Fibroblast of the aortic adventitia (primary cell): ENCODE measurements at regions not wholly inside any gene's neighbourhood (a gene's known extent, or its start where the extent isn't known, plus 50 kb on each side); places are given as distances from the start of the nearest gene placed in this dataset.

Experiments used
- DNase-seq: peaks from one replicate; pipeline ENCODE4 v3.0.0-alpha.2; 2010; ENCODE audit warnings: low read depth
- H3K4me3 ChIP-seq: 2 replicates; pipeline ENCODE4 v1.5.1; 2011; ENCODE audit warnings: low read depth, mild to moderate bottlenecking, control low read depth, low read length, moderate library complexity
- TF ChIP-seq, protein P1 (sequence below): IDR thresholded peaks from 2 replicates; pipeline ENCODE4 v1.5.1; 2011; ENCODE audit warnings: mild to moderate bottlenecking, low read length, control low read depth, inconsistent platforms; ENCODE audit not compliant: insufficient read depth

DNA sequence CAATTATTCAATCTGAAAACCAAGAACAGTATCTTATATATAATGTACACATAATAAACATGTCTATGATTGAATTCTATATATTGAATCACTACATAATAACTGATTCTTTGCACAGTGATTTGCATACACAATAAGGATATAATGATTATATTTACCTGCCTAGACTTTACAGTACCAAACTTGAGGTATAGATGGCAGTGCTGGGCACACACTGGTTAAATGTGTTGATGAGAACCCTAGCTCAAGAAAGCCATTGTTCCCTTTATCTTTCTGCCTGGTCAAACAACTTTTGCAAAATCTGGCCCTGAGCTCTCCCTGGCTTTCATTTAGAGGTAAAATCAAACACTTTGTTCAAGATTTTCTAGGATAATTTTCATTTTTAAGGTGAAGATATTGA is 697.7 kb downstream of the TUSC7 start:
- TF ChIP-seq, protein P1, sequence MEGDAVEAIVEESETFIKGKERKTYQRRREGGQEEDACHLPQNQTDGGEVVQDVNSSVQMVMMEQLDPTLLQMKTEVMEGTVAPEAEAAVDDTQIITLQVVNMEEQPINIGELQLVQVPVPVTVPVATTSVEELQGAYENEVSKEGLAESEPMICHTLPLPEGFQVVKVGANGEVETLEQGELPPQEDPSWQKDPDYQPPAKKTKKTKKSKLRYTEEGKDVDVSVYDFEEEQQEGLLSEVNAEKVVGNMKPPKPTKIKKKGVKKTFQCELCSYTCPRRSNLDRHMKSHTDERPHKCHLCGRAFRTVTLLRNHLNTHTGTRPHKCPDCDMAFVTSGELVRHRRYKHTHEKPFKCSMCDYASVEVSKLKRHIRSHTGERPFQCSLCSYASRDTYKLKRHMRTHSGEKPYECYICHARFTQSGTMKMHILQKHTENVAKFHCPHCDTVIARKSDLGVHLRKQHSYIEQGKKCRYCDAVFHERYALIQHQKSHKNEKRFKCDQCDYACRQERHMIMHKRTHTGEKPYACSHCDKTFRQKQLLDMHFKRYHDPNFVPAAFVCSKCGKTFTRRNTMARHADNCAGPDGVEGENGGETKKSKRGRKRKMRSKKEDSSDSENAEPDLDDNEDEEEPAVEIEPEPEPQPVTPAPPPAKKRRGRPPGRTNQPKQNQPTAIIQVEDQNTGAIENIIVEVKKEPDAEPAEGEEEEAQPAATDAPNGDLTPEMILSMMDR: peak; percentile 53
- no peak overlapping the region for H3K4me3 ChIP-seq
- peak; percentile 50 for DNase-seq

DNA sequence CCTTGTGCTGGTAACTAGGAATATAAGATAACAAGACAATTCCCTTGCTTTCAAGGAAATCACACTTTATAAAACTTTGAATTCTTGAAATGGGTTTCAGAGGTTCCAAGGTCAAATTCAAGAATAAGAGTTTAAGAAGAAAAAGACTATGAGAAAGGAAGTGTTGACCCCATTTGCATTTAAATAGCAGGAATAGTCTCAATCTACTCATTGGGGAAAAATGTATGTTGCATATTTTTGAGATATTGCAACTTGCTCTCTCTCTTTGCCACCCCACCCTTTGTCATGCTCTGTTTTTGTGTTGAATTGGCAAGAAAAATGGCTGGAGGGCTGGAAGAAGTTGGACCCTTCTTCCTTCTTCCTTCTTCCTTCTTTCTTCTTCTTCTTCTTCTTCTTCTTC is 699.2 kb downstream of the TUSC7 start:
- H3K4me3 ChIP-seq: no peak overlapping the region
- DNase-seq: peak; percentile 43
- TF ChIP-seq, protein P1: no peak

DNA sequence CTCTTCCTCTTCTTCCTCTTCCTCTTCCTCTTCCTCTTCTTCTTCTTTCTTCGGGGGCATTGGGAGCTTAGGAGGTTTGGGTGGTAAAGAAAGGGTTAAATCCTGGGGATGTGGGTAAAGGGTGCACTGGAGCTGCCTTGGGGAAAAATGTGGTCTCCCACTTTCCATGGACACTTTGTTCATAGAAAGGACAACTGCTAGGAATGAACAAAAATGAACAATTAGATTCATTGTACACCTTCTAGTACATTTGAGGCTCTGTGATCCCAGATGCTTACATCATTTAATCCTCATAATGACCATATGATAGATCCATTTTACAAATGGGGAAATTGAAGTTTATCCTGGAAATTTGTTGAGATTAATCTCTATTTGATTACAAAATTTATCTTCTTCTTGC is 699.7 kb downstream of the TUSC7 start:
- TF ChIP-seq, protein P1: no peak
- H3K4me3 ChIP-seq: no peak overlapping the region
- no peak for DNase-seq

DNA sequence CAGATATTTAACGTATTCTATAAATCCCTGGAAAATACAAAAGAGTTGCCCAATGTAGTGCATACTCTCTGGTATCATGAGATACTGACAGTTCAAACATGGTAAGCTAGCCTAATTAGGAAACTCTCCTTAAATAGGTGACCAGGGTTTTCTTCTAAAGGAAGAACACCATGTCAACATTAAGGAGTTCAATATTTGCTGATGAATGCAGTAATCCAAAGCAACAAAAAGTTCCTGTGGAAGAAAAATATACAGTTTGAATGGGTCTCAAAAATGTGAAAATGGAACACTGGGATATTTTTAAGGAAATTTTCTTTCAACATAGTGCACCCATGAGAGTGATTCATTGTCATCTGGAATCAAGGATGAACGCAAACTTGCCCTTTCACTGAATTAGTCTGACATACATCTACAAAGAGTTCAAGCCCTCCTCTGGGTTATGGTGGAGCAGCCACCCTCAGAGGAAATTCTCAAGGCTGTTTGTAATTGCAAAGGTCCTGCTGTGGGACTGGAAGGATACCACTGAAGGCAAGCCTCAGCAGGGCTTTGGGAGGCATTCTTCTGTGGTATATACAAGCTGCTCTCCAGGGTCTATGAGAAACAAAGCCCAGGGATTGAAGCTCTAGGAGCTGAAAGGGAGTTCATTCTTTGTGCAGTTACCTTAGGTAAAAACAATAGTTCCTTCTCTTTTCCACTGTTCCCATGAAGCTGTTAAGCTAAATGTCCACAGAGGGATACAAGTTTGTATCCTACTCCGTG is 700.3 kb downstream of the TUSC7 start:
- DNase-seq: no peak
- no peak overlapping the region for H3K4me3 ChIP-seq
- TF ChIP-seq, protein P1: no peak

DNA sequence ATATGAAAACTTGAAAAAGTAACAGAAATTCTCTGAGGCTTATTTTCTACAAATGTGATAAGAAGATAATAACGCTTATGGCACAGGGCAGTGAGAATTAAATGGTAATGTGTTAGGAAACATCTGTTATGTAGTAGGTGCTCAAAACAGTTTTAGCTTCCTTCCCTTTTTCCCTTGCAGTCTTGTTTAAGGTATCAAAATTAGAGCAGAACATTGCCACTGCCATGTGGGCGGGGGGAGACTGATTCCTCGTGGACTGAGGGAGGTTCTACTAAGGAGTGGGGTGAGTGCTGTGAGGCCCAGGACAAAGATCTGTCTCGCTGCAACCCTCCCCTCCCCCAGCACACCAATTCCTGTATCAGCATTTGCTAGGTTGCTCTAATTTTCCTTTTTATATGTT is 702.4 kb downstream of the TUSC7 start:
- TF ChIP-seq, protein P1: no peak
- DNase-seq: no peak

DNA sequence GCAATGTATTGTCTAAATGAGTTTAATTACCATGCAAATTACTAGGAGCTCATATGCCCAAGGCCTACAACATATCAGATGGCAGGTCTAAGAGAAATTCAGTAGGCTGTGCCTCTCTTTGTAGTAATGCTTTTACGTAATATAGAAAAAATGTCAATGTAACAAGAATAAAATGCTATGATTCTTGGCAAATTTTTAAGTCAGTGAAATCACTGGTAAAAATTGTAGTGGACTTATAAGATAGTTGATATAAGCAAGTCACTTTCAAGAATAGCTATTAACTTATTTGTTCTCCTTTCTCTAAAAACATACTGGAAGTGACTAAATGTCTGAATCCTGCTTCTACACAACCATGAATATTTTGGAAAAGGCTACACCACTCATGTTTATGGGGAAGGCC is 707.8 kb downstream of the TUSC7 start:
- TF ChIP-seq, protein P1: no peak
- H3K4me3 ChIP-seq: no peak overlapping the region
- DNase-seq: peak; percentile 25

More for the DNA sequence above, 702.4 kb downstream of the TUSC7 start:
- H3K4me3 ChIP-seq: no peak overlapping the region

DNA sequence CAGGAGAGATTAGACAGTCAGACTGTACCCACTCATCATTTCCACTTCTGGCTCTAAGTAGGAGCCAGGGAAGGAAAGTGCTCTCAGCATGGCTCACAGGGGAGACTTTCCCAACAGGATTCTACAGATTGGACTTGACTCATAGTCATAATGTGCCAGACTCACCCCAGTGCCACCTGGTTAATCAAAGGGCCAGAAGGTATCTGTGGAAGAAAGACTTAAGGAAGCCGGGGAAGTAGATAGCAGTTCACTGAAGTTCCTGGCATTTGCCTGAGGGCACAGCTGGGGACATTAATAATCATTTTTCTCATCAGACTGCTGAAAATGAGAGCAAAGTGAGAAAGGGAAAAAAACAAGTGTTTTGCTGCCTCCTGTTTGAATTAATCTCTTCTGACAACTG is 717.5 kb downstream of the TUSC7 start:
- no peak overlapping the region for H3K4me3 ChIP-seq
- TF ChIP-seq, protein P1: no peak
- DNase-seq: no peak
